ENCODE measurements at regions not wholly inside any gene's neighbourhood (a gene's known extent, or its start where the extent isn't known, plus 50 kb on each side); places are given as distances from the start of the nearest gene placed in this dataset.

DNA sequence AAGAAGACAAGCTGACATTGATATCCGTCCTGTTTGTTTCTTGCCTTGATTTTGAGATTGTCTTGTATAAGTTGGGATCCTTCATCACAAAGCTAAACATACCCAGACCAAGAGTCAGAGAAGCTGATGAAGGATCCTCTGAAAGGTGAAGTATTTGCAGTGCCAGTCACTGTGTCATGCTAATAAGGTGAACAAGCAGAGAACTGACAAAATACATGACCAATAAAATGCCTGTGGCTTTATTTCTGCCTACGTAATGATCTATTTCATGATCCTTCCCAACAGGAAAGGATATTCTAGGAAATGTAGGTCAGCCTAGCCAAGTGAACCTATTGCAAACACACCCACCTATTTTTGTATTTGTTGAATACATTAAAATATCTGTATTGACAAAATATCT is 351.3 kb upstream of the CDH9 start:
- TF ChIP-seq, protein P1, sequence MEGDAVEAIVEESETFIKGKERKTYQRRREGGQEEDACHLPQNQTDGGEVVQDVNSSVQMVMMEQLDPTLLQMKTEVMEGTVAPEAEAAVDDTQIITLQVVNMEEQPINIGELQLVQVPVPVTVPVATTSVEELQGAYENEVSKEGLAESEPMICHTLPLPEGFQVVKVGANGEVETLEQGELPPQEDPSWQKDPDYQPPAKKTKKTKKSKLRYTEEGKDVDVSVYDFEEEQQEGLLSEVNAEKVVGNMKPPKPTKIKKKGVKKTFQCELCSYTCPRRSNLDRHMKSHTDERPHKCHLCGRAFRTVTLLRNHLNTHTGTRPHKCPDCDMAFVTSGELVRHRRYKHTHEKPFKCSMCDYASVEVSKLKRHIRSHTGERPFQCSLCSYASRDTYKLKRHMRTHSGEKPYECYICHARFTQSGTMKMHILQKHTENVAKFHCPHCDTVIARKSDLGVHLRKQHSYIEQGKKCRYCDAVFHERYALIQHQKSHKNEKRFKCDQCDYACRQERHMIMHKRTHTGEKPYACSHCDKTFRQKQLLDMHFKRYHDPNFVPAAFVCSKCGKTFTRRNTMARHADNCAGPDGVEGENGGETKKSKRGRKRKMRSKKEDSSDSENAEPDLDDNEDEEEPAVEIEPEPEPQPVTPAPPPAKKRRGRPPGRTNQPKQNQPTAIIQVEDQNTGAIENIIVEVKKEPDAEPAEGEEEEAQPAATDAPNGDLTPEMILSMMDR (IDR thresholded peaks at IDR 0.05), result no peak
- no peak for TF ChIP-seq POLR2AphosphoS5 (IDR thresholded peaks at IDR 0.05)

Measured in prostate gland (tissue), 2 donors.